Activated CD4-positive, alpha-beta T cell treated with anti-CD3 and anti-CD28 coated beads, Interleukin-2, amount 50 U/mL, for 4 hours (primary cell): ENCODE measurements at regions not wholly inside any gene's neighbourhood (a gene's known extent, or its start where the extent isn't known, plus 50 kb on each side); places are given as distances from the start of the nearest gene placed in this dataset.

Source experiments
- DNase-seq, 2 experiments: peaks; one replicate each; pipeline ENCODE4 v3.0.0-alpha.2; 2020

DNA sequence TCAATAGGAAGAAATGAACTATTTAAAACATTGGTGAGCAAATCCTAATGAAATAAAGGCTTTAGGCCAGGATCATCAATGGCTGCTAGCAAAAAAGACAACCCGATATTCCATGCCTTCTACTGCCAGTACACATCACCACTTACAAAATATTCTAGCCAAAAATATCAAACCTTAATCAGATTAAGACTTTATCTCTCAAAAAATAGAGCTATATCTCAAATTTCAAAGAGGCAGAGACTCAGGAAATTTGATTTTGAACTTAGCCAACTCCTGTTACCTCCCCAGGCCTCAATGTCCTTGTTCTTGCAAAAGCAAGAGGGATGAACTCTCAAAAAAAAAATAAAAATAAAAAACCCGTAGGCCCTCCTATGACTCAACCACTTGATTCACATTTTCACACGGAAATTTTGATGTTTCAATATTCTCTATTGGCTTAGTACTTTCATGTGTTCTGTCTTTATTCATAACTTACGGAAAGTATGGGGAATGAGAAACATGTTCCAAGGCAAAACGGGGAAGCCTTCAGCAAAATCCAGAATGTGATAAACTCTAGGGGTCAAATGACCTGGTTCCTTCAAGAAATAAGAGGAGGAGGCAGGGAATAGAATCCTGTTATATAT is 273.3 kb upstream of the ZPLD1 start:
- DNase-seq, result no peak

GRCh38 chr3:102162251-102162650 is 272.6 kb upstream of the ZPLD1 start:
- no peak for DNase-seq

DNA sequence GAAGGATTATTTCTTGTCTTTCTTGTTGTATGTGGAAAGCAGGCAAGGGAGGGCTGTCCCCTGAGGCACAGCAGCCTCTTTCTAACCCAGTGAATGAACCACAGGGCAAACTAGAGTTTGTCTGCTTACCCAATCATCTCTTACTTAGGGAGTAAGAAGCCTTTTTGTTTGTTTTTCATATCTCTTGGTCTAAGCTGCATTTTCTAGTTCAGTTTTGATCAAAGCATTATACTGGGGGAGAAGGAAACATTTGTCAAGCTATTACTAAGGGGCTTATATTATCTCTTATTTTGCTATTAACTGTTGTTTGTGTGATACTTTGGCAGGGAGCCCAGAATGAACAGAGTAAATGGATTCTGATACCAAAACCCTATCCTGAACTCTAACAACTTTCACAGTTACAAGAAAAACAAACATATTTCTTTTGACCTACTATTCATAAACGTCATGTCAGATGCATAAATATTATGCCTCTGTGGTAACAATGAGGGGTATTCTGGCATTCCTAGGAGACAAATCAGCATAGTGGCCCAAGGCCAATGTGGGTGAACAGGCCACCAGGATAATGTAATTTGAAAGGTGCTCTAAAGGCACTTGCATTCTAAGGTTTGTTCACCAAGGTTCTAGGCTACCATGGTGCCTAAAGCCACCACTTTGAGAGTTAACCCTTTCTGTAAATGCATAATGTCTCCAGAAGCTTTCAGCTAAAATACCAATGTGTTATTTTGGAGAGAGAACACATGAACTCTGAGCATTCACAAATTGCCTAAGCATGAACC is 271.6 kb upstream of the ZPLD1 start:
- DNase-seq, result no peak

DNA sequence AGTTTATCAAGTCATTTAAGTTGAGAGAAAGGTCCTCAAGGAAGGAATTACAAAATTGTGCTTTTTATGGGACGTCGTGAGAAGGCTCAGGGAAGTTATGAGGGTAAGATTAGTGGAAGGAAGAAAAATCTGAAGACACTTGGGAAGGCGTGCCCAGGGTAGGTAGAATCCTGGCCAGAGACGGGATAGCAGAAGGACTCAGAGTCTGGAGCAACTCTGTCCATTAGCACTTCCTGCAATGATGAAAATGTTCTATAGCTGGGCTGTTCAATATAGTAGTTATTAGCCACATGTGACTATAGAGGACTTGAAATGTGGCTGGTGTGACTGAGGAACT is 271.0 kb upstream of the ZPLD1 start:
- DNase-seq, result no peak

GRCh38 chr3:102165367-102165766 is 269.4 kb upstream of the ZPLD1 start:
- no peak for DNase-seq

DNA sequence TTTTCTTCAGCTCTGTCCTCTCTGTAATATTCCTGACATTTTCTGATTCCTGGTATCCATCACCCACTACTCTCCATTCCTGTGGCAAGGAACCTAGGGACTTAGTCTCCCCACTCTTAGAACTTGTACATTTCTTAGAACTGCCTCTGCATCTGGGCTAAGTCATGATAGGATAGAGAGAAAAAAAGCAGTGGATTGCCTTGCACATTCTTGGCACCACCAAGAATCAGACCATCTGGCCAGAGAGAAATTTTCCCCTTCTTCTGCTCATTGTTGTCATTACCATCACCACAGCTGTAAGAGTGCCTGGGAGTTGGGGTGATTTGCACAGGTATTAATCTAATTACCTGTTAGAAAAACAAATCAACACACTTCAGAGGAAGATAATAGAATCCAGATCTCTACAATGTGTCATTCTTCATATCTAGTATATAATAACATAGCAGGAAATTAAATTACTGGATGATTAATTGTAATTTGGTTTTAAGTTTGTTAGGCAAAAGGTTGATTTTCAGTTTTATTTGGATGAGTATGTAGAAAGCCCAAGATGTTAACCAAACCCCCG is 264.8 kb upstream of the ZPLD1 start:
- no peak for DNase-seq

DNA sequence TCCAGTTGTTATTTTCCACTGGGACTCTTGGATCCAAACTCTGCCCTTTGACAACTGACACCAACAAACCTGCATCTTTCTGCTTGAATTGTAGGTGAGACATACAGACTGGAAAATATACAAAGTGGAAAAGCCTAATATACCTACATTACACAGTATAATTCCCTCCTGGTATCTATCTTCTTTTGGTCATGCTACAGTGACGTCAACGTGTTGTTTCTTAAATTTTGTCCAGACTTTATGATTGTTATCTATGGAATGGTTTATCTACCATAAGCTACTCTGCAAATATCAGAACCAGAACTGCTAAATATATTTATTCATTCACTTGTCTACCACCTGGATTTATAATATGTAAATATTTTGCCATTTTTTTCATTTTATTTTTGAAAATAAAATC is 264.3 kb upstream of the ZPLD1 start:
- no peak for DNase-seq

- no peak for DNase-seq
These were observed 260.5 kb upstream of the ZPLD1 start for GRCh38 chr3:102174312-102174712.

DNA sequence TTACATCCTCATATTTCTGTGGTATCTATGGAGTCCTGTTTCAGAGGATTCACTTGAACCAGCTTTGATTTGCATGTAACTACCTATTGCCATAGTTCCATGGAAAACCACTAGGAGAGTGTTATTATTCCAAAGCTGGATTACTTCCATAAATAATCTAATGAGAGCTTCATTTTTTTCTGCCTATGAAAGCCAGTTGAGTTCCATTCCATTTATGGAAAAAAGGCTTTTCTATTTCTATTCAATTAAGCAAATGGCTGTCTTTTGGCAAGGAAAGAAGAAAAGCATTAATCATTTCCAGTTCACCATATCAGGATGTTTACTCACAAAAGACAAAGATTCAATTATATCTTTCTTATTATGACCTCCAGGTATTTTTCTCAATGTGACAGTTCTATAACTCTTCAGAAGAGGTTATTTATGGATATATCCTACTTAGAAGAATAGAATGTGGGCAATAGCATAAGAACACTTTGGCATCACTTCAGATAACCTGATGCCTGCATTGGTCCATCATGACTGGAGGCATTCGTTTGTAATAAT is 259.9 kb upstream of the ZPLD1 start:
- no peak for DNase-seq

DNA sequence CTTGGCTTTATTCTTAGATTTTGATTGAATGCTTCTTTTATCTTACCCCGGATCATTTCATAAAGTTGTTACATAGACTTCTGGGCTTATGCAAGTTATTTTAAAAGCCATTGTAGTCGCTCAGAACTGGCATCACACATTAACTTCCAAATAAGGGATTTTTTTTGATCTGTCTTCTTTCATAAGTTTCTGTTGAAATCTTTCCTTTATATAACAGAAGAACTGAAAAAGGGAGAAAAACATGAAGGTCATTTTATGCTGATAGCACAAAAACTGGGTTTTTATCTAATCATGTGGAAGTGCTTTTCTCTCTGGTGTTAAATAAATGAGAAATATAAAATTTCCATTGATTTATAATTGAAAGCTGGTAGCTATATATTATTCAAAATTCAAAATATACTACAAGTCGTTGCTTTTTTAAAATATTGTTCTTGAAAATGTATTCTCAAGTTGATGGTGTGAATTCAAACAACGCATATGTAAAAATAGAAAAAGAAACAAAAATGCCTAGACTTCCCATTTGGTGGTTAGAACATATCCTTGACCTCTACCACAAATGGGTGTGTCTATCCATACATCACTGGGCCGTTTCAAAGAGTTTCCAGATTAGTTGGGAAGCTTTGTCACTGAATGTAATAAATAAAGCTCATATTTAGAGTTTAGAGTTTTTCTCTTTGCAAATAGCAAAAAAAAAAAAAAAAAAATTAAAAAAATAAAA is 258.3 kb upstream of the ZPLD1 start:
- DNase-seq, result no peak

GRCh38 chr3:102177075-102177755 is 257.6 kb upstream of the ZPLD1 start:
- DNase-seq, result no peak

GRCh38 chr3:102178817-102179216 is 256.0 kb upstream of the ZPLD1 start:
- no peak for DNase-seq

DNA sequence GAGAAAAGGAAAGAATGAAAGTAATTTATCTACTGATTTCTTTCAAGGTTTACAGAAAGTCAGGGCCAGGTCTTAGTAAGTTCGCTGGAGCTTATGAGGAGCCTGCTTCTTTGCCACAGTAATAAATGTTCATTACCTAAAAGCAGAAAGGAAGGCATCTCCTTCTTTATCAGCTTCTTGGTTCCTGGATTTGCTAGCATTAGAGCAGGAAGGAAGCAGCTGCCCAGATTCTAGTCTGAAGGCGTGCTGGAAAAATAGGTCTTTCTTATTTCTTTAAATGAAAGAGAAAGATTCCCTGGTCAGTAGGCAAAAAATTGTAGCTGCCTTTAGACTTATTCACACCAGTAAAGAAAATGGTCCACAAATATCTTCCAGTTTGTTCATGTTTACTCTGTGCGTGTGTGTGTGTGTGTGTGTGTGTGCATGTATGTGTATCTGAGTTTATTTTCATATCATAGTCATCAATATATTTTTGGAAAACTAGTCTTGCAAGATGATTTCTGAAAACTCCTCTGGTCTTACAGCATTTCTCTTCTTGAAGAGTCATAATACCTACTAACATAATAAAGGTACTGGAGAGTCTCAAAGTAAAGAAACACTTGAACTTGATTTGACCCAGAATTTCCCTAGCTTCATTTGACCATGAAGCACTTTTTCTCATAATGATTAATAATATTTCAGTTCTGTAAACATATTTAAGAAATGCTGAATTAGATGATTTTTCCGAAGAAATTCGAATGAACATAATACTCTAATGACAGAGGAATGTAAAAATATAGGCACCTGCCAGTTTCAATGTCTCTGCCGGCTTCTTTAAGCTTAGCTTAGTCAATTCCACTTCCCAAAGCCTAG is 255.3 kb upstream of the ZPLD1 start:
- no peak for DNase-seq

DNA sequence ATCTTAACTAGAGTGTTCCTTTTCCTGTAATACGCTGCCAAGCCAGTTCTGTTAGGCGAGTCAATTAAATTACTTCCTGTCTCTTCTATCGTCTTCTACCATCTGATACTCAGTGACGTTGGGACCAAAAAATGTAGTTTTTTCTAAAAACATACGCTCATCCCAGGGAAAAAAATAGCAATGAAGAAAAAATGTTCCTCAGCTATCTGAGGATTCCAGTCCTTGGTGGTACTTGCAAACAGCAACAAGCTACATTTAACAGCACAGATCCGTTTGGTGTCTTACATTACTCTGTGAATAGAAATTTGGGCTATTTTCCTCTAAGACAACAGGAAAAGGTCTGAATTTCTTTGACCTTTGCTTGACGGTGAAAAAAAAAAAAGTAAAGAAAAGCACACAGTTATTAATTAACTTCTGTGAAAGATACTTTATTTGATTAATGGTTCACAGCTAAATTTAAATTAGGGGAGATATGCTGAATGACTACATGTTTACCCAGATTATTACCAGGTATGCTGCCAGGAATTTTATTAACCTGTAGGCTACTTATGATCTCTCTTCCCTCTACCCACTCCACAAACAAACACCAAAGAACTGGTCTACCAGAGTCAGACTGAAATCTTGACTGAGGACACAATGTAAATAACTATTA is 254.4 kb upstream of the ZPLD1 start:
- DNase-seq, result no peak

DNA sequence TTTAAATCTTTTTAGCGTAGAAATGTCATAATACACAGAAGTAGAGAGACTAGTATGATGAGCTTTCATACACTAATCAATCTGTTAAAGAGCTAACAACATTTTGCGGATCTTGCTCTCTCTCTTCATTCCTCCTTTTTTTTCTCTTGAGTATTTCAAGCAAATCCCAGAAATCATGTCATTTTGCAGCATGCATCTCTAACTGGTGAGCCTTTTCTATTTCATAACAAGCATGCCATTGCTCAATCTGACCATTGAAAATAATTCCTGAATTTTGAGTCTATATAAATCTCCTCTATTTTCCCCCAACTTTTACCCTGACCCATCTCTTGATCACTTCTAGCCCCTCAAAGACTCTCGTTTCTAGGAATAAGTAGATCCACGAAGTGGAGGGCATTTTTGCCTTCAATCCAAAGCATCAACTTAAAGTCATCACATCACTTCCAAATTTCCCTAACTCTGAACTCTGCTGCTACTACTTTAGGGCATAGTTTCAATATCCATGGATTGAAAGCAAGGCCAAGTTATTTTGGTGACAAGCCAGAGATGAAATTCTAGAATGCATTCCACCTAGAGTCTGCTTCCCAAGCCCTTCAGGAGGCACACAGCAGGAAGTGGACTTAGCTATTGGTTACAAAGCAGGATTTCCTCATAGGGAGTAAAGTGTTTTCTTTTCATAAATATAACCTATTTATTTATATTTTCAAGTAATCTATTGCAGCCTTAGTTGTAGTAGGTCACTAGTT is 253.5 kb upstream of the ZPLD1 start:
- DNase-seq, result no peak

DNA sequence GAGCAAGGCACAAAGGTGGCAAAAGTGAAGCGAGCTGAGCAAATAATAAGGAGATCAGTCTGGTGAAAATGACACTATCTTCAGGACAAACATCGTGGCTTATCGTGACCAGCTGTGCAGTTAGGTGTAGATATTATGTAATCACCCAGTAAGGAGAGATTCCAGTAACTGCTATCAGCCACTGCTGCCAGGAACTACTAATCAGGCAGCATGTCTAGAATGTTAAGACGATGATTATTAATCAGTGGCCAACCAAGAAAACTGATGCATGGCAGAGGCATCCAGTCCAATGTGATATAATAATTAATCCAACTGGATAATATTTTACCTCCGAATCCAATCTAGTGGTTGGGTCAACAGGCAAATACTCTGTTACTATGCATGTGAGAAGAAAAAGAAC is 252.7 kb upstream of the ZPLD1 start:
- DNase-seq, result no peak

DNA sequence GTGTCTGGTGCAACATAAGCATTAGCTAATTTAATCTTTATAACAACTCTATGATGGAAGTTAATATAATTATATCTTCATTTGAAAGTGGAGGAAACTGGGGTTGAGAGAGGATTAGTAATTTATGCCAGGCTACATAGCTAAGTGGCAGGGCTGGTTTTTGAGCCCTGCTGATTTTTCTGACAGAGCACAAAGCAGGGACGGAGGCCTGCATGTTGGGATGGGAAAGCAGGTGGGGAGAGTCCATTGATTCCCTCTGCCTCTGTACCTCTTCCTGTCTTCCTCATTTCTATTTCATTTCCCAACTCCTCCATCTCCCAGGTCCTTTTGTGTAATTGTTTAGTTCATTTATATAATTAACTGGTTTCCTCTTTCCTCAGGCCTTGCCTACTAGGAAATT is 251.6 kb upstream of the ZPLD1 start:
- no peak for DNase-seq

- no peak for DNase-seq
These were observed 251.2 kb upstream of the ZPLD1 start for GRCh38 chr3:102183623-102184022.

DNA sequence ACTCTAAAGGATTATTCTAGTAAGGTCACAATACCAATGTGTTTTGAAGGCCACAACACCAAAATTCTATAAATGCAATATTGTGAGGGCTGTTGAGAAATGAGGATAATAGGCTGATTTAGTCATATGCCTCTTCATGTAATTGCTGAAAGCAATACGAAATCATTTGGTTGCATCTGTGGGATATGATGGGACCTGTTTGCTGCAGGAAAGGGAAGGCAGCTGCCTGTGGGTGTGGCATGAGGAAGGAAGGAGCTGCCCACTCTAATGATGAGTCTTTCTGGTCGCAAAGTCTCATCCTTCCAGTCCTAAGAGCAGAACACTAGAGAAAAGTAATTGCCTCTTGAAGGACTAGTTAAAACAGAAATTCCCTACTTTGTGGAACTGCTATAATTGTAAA is 245.3 kb upstream of the ZPLD1 start:
- DNase-seq, result no peak

GRCh38 chr3:102189956-102190723 is 244.7 kb upstream of the ZPLD1 start:
- DNase-seq, result no peak
